Activated T-helper 9 cell treated with anti-CD3 and anti-CD28 coated beads, Interleukin-2, amount 50 U/mL, for 16 hours (primary cell): ENCODE measurements at regions not wholly inside any gene's neighbourhood (a gene's known extent, or its start where the extent isn't known, plus 50 kb on each side); places are given as distances from the start of the nearest gene placed in this dataset.

ENCODE experiments used
- DNase-seq: peaks from one replicate; pipeline ENCODE4 v3.0.0-alpha.2; 2020; ENCODE audit warnings: low read depth

GRCh38 chr2:105449076-105449475 lies 50.2 kb upstream of the FHL2 start:
- no peak for DNase-seq
